Stimulated activated CD8-positive, alpha-beta memory T cell treated with anti-CD3 and anti-CD28 coated beads, Interleukin-7, amount 100 ng/mL, for 24 hours (primary cell): ENCODE measurements at regions not wholly inside any gene's neighbourhood (a gene's known extent, or its start where the extent isn't known, plus 50 kb on each side); places are given as distances from the start of the nearest gene placed in this dataset.

ENCODE experiments used
- DNase-seq: peaks from one replicate; pipeline ENCODE4 v3.0.0-alpha.2; 2020; ENCODE audit warnings: low read depth

DNA sequence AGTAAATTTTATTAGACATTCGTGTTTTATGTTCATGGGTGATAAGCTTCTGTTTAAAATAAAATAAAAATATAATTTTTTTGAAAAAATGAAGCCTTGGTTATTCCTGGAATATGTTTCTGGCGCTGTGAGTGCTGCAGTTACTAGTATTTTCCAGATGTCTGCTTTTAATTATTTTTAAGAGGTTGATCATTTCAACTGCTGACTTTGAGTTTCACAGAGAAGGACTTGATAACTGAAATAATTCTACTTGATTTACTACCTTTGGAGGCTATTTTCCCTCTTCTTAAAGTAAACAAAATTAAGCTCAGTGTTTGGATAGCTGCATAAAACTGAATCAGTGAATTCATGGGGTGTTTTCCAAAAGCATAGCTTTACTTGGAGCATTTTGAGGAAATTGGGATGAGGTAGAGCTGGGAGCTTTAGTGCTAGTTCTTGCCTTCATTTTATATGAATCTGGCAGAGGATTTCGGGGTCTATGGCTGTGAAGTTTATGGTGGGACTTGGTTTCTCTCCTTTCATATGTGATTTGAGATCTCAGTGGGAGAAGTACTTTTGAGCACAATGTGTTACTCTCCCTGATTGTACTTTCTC, 666.5 kb downstream of the DCDC2C start:
- DNase-seq, result no peak

DNA sequence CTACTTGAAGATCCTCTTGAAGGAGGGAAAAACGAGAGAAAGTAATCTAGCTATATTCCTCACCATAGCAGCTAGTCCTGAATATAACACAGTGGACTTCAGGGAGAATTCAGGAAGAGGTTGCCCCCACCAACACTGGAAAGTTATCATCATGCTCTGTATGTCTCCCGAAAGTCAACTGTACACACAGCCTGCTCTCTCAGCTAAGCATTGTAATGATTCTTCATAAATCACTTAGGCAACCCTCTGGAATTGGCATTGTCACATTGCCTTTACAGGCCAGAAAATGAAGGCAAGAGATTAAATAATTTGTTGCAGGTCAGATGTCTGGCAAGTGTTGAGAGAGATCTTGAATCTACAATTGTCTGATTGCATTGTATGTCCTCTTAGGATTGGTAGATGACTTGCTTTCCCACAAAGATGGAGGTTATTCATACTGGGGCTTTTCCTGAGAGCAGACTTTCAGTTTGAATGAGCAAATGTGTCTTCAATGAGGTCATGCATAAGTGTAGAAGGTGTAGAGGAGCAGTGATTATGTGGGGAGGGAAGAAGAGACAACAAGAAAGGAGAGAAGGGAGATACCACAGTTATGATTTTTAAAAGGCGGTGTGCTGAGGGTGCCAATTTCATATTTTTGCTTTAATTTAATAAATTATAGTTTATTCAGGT, 667.2 kb downstream of the DCDC2C start:
- no peak for DNase-seq

DNA sequence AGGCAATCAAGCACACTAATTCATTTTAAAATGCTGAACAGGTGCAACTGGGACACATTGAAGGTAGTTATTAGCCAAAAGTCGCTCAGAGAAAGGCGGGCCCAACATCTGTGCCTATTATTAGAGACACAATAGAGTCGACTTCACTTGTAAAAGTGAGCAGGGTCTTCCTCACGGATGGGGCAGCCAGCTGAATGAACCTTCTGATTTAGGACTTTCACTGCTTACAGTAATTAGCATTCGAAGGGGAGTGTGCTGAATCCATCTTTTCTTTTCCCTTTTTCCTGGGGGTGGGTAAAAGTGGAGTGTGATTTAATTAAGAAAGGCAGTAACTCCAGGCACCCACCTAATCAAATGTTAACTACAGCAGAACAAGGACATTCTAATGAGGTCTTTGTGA, 677.7 kb downstream of the DCDC2C start:
- no peak for DNase-seq

DNA sequence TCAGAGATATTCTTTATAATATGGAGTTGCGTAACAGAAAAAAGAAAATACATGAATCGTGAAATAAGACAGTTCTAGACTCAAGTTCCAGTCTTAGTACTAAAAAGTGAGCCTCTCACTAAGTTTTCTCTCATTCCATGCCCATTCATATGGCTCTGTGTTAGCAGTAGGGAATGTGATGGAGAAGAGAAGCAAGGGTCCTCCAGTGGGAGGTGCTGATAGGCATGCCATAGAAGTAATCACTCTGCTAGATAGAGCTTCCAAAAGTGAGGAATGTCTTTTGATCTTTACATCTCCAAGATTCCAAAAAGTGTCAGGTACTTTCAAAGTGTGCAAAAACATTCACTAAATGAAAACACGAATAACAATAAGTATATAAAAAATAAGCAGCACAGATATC, 678.4 kb downstream of the DCDC2C start:
- no peak for DNase-seq

DNA sequence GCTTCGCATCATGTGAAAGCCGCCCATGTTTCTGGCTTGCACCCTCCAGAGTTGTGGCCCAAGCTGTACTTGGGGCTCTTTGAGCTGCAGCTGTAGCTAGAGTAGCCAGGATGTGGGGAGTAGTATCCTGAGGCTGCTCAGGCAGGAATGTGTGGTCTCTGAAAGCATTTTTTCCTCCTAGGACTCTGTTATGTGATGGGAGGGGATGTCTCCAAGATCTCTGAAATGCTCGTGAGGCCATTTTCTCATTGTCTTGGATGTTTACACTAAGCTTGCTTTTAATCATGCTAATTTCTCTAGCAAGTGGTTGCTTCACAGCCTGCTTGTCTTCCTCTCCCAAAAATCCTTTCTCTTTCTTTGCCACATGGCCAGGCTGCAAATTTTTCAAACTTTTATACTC, 687.6 kb downstream of the DCDC2C start:
- no peak for DNase-seq

DNA sequence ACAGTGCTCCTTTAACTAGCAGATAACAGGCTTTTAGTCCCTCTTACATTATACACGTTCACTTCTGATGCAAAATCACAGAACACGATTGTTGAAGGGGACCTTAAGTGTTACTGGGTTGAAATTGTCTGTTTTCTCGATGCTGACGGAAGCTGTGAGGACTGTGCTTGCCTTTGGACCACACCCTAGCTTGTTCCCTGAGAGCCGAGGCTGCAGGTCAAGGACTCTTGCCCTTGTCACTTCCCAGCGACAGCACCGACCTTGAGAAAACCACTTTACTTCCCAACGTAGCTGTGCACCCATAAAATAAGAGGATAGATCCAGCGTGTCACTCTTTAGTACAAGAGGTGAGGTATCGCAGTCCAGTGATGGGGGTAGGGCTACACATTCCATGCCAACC, 701.0 kb downstream of the DCDC2C start:
- DNase-seq, result no peak

DNA sequence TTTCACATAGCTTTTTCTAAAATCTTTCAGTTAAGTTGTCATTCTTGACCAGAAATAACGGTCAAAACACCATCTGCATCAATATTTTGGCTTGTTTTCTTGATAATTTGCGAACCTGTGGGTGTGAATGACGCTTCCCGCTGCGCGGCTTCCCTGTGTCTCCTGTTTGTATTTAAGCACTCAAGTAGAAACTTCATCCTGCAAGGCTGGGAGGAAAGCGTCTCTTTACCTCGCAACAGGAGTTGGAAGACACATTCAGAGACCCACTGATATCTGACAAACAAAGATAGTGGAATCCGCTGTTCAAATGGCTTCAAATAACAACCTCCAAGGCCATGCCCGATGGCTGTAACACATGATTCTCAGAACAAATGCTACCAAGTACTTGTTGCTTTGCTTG, 704.9 kb downstream of the DCDC2C start:
- DNase-seq, result no peak

DNA sequence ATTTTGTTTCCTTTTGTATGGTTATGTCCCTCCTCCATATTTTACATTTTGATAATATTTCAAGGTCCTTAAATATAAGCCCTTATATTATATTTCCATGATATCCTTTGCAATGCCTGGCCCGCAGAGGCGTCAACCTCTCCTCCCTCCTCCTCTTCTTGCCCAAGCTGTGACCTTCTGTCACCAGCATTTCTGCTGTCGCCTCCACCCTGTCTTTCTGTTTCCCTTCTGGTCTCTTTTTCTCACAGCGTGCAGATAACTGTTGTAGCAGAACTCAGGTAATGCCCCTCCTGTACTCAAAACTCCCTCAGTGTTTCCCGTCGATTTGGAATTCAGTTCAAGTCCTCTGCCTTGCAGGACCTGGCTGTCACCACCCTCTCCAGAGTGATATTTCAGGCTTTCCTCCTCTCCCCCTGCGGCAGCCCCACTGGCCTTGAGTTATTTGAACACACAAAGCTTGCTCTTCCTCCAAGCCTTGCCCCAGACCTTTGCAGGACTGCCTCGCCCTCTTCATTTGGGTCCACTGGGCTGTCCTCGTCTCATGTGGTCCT, 709.3 kb downstream of the DCDC2C start:
- no peak for DNase-seq

DNA sequence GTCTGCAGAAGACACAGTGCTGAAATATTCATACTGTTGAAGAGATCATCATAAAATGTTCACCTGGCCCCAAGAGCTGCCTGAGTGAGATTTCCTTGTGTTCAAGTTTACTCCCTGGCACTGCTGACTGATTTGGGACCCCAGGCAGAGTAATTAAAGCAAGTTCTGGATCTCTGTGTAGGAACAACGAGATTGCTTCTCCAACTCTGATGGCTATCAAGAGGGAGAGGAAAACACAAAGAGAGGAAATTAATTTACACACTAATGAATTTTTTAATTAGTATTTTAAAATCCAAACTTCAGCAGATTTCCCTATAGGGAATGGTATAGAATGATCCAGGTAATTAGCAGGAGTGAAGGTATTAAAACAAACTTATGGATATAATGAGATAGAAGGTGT, 711.8 kb downstream of the DCDC2C start:
- no peak for DNase-seq

DNA sequence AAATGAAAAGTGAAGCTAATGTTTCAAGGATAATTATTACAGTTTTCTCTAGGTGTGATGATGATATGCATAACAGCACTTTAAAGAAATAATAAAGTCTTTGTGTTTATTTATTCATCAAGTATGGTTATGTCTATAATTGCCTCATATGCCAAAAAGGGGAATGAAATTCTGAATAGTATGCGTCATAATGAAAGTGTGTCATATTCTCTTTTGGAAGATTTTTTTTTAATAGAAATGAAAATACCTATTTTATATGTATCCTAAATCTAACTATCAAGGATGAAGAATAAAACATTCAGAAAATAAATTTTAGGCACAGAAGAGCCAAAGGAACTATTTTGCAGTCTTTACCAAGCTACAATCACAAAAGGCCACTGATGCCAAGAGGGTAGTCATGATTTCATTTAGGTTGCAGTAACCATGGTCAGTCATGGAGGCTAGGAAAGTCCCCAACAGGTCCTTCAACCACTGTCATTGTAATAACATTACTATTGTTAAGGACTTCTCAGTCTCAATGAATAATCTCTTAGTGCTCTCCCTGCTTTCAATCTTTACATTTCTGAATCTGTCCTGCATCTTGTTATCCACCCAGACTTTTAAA, 712.5 kb downstream of the DCDC2C start:
- DNase-seq, result no peak

DNA sequence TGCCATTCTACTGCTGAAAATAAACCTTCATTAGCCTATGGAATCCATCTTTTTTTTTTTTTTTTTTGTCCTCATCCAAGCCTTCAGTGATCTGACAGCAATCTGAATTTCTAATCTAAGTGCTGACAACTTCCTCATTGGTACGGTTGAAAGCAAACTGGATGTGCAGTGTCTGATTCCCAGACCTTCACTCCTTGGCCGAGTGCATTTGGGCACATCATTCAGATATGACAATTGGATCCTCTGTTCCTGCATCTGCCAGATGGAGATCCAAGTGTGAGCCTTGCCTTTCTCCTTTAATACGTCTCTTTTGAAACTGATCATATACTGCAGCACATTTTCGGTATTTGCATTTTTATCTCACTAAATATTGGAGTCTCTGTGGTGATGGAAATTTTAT, 713.1 kb downstream of the DCDC2C start:
- no peak for DNase-seq

DNA sequence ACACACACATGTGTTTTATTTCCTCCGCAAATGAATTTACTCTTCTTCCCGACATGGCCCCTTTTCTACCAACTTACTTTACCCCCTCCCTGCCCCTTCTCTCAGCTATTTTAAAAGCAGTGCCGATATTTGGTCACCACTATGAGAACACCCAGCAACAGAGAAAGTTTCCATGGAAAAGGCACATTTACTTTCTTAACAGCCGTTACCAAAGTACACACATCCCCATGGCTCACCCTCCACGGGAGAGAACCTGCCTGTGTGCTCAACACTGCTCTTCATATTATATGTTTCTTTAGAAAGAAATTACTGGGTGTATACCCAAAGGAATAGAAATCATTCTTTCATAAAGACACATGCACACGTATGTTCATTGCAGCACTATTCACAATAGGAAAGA, 714.4 kb downstream of the DCDC2C start:
- DNase-seq, result no peak

DNA sequence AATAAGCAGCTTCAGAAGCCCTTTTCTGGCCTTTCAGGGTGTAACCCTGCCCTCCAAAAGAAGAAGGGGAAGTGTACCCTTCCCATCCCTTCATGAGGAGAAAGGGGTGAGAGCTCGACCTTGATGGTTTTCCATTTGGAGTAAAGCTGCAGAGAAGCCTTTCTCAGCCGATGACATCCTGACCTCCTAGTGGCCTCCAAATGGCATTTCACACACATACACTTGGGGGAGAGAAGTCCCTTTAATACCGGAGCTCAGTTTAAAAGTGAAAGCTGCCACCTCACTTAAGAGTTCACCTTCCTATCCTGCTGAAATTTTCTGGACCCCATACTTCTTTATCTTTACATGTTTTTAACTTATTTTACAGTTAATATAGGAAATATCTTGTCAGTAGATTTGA, 716.7 kb downstream of the DCDC2C start:
- DNase-seq, result no peak

DNA sequence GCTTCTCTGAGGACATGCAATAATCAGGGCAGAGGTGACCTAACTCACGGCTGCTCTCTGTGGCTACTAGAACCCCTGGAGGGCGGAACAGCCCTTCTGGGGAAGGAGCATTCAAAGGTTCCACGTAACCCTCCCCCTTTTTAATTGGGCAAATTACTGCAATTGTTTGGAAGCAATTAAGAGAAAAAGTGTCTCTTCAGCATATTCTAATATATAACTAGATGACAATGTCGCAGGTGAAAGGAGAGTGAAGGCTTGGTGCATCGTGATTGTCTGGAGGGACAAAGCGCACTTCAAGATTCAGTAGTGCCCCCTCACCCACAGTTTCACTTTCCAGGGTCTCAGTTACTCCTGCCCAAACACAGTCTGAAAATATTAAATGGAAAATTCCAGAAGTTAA, 720.8 kb downstream of the DCDC2C start:
- no peak for DNase-seq

DNA sequence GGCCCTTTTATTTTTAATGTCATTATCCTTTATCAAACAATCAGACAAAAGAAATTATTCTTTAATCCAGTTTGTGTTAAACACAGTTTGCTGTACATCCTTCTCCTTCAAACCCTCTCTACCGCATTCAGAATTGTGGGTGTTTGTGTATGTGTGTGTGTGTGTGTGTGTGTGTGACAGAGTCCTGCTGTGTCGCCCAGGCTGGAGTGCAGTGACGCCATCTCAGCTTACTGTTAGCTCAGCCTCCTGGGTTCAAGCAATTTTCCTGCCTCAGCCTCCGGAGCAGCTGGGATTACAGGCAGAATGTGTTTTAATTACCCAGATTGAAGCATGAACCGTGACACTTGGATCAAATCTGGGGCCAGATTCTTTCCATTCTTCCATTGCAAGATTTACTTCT, 723.7 kb downstream of the DCDC2C start:
- DNase-seq, result no peak

DNA sequence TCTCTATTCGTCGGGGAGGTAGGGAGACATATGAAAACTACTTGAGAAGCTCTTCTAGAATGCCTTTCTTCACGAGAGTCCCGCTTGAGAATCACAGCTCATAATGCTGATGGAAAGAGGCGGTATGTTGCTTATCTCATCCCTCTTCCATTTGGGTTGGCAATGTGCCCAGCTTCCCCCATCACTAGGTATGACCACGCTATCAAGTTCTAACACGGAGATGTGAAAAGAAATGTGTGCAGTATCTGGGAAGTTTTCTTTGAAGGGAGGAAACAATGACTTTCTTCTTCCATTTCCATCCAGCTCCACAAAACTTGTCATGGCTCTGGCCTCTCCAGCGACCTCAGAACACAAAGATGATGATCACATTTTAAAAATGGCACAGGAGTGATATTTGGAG, 742.4 kb downstream of the DCDC2C start:
- no peak for DNase-seq

DNA sequence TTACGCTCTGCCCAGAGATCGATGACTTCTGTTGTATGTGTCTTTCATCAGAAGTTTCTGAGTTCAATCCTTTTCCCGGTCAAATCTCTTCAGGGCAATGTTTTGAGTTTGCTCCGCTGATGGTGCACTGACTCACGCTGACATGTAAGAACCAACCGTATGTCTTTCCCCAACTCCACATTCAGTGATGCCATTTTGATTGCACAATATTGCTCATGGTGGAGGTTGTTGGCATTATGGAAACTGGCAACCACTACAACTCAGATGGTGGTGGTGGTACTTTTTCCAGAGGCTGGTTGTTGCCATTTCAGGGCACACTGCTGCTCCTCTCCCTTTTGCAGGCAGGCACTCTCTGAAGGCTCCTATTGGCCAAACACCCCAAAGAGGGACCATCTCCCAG, 751.5 kb downstream of the DCDC2C start:
- DNase-seq, result no peak

DNA sequence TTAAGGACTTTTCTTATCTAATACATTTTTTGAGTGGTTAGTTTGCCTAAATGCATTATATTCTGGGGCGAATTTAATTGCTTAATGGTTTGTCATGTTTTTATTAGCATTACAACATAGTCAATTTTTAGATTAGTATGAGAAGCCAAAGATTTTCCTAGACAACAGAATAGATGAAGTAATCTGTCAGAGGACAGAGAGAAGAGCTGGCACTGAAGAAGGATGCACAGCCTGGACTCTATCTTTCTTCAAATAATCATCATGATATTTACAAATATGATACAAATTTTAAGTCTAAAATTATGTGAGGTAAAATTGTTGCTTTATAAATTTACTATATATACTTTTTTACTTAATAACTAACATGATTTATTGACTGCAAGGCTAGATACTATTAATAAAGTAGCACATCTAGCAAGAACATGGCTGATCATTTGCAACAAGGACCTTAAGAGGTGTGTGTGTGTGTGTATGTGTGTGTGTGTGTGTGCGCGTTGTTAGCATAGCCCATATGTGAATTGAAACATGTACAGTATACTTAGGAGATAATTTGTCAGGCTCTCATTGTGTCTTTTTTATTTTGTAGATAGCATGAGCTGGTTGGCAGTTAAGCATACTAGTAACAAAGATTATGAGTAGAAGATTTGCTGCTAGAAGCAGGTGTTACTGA, 752.2 kb downstream of the DCDC2C start:
- no peak for DNase-seq

DNA sequence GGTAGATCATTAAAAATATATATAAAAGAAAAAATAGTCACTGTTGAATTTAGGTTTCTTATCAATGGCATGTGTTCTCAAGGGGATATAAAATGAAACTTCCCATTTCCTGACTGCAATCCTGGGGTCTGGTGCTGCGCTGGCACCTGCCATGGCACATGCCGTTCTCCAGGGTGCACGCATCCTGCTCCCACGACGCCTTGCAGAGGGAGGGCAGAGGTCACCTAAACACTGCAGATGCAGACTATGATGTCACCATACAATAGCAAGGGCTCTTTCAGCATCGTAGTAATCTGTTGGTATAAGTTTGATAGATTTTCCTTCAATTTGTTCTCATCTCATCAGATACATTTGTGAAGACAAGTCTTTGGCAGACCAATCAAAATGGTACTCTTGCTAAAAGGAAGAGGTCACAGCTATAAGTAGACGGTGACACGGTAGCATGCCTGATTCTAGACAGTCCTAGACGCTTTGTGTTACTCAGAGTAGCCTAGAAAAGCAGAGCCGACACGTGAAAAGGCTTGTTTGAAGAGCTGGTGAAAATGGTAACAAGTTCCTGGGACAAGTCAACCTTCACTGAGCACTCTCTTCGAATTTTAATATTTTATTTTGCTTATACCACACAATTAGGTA, 761.4 kb downstream of the DCDC2C start:
- DNase-seq, result no peak

DNA sequence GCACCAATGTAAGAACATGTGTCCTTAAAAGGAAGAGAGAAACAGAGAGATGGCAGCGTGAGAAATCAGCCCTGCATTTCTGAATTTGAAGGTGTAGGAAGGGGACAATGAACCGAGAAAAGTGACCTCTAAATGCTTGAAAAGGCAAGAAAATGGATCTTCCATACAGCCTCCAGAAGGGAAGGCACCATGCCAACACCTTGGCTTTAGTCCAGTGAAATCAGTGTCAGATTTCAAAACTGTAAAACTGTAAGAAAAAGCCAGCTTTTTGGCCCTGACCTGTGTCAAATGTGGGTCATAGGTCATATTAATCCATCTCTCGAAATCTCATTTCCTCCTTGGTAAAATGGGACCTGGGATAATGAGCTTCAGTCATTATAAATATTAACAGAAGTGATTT, 762.3 kb downstream of the DCDC2C start:
- no peak for DNase-seq

DNA sequence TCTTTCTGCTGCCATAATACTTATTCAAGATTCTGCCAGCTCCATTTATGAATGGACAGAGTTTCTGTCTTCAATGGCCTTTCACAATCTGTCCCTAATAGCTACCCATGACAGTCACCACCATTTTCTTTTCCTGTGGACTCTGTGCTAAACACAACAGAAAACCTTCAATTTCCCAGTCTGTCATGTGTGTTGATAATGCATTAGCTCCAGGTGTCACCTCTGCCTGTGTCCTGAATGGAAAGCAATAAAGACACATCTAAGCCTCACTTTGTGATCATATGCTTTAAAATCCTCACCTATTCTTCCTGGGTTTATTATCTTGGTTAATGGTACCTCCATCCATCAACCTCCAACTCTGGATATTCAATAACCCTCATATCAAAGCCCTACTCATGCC, 772.2 kb downstream of the DCDC2C start:
- DNase-seq, result no peak

DNA sequence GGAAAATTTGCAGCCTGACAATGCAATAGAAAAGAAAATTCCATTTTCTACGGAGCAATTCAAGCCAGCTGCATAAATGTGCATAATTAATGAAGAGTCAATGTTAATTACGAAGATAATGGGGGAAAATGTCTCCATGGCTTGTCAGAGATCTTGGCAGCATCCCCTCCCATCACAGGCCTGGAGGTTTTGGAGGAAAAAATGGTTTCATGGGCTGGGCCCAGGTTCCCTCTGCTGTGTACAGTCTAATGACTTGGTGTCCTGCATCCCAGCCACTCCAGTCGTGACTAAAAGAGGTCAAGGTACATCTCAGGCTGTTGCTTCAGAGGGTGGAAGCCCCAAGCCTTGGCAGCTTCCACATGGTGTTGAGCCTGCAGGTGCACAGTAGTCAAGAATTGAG, 779.7 kb downstream of the DCDC2C start:
- no peak for DNase-seq

DNA sequence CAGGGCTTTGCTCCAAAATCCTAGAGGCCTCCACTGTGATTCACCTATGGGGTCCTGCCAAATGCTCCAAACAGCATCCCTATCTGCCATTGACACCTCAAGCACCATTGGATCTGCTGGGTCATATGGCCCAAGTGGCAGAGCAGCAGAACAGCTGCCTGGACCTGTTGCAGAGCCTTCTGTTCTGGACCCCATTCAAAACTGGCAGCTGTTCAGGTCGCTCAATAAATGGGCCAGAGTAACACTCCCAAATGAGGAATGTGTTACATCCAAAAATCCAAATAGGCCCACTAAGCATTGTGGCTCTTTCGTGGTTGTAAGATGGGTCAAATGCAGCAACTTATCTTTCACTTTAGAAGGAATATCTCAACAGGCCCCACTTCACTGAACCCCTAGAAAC, 783.6 kb downstream of the DCDC2C start:
- no peak for DNase-seq
